ENCODE measurements at regions not wholly inside any gene's neighbourhood (a gene's known extent, or its start where the extent isn't known, plus 50 kb on each side); places are given as distances from the start of the nearest gene placed in this dataset.
"Not testable (repeated sequence)": the region's sequence is repeated elsewhere in the genome, so short reads cannot be mapped to it uniquely, and the experiment has no call there.

DNA sequence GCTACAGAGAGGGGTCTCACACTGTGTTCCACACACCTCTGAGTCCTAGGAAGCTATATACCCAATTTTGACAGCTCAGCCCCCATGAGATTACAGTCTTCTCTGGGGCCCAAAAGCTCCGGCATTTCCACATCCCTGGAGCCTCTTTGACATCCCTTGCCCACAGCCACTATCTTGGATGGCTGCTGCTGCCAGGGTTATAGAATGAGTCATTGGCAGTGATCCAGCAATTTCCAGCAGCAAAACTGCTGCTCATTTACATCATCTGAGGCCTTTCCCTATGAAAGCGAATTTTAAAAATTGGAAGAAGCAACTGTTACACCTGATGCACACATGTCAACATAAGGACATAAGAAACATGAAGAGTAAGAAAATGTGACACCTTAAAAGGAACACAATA, 590.7 kb downstream of the MEI4 start:
- DNase-seq = no peak

DNA sequence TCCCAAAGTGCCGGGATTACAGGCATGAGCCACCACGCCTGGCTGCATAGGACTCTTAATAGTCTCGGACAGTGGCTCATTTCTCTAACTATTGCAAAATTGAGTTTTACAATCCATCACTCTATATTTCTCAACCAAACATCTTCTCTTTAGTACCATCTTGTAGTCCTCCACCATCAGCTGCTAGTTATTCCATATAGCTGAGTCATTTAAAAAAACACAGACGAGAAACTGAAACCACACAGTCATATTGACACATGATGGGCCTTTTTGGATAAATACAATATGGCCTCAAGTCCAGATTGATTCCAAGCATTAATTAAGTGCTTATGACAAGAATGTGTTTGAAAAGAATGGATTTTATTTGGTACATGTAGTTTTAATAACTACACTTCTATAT, 599.1 kb downstream of the MEI4 start:
- DNase-seq = no peak

DNA sequence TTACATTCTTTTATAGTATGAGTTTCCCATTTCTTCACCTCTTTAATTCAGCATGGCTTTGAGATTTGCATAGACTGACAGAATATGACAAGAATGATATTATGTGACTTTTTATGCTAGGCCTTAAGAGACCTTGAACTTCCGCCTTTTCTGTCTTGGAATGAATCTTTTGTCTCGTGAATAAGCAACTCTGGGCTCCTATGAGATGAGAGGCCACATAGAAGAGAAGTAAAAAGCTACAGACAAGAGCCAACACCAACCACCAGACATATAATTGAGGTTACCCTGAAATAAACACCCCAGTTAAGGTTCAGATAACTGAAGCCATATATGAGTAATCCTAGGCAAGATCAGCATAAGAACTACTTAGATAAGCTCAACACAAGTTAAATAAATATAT, 600.8 kb downstream of the MEI4 start:
- no peak for DNase-seq

DNA sequence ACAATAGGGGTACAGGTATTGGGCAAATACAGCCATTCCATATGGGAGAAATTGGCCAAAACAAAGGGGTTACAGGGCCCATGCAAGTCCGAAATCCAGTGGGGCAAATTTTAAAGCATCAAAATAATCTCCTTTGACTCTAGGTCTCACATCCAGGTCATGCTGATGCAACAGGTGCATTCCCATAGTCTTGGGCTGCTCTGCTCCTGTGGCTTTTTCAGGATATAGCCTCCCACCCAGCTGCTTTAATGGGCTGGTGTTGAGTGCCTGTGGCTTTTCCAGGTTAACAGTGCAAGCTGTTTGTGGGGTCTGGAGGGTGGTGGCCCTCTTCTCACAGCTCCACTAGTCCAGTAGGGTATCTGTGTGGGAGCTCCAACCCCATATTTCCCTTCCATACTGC, 607.1 kb downstream of the MEI4 start:
- DNase-seq = no peak

DNA sequence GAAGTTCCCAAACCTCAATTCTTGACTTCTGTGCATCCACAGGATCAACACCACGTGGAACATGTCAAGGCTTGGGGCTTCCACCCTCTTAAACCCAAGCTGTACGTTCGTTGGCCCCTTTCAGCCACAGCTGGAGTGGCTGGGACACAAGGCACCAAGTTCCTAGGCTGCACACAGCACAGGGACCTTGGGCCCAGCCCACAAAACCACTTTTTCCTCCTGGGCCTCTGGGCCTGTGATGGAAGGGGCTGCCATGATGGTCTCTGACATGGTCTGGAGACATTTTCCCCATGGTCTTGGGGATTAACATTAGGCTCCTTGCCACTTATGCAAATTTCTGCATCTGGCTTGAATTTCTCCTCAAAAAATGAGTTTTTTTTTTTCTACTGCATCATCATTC, 606.9 kb upstream of the IRAK1BP1 start:
- not testable (repeated sequence) for DNase-seq

DNA sequence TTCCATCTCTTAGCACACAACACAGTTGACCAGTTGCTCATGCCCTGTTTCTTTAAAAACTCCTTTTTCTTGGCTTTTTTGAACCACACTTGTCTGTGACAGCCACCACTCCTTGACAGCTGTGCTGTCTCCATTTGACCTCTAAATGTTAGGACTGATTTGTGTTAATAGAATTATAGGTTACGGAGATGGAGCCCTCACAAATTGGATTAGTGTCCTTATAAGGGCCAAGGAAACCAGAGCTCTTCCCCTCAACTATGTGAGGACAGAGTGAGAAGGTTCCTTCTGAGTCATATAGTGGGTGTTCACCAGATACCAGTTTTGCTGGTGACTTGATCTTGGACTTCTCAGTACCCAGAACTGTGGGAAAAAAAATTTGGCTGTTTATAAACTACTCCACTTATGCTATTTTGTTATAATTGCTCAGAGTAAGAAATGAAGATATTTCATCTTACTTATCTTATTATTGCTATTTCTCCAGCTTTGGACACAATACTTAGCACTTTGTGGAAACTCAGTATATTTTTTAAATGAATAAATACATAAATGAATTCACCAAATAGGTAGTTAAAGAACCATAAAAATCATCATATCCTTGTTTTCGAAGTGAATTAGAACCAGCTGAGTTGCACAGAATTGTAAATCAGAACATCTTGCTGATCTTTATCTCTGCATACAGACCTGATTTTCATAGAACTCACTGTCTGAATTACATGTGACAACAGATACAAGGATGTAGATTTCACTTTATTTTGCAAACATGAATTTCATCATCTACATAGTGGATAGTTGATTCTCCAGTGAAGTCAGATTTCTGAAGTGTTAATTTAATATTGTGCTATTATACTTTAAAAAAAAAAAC, 598.5 kb upstream of the IRAK1BP1 start:
- DNase-seq = no peak

DNA sequence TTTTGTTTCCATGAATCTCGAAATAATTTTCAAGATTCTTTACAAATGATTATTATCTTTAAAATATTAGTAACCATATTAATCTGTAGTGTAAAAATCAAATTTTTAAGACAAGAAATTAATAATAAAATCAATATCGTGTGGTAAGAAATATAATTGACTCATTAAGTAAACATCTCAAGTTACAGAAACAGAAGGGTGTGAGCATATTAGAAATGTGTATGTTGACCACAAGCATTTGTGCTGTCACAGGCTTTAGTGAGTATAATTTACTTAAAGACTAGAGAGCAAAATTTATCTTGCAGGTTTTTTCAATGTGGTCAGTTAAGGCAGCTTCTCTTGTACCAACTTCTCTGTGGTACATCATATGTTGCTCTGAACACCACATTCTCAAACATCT, 566.5 kb upstream of the IRAK1BP1 start:
- DNase-seq = no peak

DNA sequence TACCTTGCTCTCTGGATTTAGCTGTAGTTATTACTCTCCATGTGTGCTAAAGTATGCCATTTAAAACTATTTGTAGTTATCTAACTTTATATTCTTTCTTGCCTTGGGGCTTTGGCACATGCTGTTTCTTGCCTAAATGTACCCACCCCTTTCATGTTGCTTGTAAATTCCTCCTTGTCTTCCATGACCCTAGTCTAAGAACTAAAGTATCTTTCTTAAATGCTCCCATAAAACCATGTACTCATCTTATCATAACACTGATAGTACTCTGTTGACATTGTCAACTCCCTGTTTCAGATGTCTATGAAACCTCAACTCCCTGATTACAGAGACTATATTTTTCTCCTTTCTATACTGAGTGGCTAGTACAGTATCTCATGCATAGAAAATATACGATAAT, 564.9 kb upstream of the IRAK1BP1 start:
- DNase-seq = no peak

DNA sequence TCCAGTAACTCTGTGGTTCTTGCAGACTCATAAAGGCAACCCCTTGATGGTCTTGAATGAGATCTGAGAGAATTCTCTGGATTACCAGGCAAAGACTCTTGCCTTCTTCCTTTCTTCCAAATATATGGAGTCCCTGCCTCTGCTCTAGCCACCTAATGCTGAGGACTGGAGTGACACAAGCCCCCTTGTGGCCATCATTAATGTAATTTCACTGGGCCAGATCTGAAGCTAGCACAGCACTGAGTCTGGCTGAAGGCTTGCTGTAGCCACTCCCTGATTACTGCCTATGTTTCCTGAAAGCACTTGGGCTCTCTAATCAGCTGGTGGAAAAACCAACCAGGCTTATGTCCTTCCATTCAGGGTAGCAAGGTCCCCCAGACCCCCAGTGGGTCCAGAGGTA, 559.3 kb upstream of the IRAK1BP1 start:
- DNase-seq = no peak

DNA sequence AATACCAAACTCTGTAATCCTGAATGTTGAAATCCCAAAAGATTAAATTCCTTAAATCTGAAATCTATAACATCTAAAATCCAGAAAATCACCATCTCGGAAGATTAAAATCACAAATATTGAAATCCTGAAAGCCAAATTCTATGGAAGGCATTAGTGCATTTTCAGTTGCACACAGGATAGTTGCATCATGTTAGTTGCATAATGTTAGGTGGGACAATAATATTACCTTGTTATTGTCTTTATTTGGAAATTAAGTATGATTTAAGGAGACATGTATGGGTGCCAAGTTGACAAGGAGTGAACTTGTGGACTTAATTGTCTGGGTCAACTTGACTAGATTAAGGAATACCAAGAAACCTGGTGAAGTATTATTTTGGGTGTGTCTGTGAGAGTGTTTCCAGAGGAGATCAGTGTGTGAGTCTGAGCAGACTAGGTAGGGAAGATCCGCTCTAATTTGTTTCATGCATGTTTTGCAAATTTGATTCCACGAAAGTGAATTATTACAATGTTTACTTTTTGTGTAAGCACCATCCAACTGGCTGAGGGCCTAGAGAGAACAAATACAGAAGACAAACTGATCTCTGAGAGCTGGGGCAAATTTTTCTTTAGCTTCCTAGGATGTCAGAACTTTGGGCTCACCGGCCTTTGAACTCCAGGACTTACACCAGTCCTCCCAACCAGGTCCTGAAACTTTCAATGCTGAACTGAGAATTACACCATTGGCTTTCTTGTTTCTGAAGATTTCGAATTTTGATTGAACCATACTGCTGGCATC, 545.1 kb upstream of the IRAK1BP1 start:
- DNase-seq = no peak

DNA sequence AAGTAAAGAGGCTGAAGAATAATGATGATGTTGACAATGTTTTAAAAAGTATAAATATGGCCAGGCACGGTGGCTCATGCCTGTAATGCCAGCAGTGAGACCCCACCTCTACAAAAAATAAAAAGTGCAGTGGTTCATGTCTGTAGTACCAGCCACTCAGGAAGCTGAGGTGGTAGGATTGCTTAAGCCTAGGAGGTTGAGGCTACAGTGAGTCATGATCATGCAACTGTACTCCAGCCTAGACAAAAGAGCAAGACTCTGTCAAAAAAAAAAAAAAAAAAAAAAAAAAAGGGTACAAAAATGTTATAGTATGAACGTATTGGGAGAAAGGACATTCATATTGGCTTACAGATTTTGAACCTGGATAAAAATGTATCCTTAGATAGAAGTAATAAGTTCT, 543.1 kb upstream of the IRAK1BP1 start:
- DNase-seq = no peak

DNA sequence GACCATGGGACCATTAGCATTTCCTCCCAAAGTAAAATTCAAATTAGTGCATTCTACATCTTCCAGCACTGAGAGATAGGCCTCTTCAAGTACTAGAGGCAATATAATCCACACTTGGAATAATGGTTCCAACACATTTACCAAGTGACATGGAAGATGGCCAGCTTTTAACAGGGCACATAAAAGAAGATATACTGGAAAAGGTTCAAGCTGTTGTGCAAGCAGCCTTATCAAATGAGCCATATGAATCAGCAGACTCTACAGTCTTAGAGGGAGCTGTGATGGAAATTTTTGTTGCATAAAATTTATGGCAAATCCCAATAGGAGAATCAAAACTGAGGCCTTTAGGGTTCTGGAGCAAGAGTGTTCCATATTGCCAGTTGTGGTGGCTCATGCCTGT, 526.6 kb upstream of the IRAK1BP1 start:
- no peak for DNase-seq

DNA sequence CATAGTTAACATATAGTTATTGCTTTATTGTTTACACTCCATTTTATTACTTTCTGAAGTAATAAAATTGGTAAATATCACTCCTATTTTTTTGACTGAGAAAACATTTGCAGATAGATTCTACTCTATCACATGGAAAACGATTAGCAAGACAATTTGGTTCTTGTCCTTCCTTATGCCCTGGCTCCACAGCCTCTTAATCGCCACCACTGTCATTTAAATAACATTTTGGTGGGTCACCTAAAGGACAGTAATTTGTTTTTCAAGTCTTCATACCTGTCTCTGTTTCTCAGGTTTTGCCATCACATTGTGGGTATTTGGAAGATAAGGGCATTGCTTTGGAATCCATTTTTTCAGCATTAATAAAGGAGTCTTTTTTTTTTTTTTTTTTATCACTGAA, 521.5 kb upstream of the IRAK1BP1 start:
- DNase-seq = no peak

DNA sequence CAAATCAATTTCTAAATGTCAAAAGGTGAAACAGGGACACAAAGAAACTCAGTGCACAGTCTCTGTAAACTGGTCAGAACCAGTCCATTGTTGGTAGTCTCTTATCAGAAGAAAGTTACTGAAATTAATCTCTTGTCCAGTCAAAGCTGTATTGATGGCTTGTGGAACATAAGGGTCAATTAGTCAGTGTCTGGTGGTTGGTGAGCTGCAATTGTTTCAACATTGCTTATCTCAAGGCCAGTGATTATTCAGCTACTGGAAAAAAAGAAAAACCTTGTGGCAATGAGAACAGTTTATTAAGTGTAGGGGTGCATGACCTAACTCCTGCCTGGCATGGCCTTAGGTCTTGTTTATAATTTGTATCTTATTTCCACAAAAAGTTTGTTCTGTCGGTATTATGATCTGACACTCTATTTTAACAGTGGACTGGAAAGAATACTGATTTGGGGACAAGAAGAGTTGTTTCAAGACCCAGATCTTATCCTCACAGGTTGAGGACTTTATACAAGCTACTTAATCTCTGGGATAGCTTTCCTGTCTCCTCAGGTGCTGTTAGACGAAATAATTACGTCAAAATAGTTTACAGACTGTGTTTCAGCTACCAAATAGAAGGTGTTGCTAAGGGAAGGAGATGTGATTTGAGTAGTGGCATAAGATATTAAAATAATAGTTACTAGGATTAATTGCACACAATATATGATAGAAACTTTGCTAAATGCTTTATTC, 520.0 kb upstream of the IRAK1BP1 start:
- no peak for DNase-seq

DNA sequence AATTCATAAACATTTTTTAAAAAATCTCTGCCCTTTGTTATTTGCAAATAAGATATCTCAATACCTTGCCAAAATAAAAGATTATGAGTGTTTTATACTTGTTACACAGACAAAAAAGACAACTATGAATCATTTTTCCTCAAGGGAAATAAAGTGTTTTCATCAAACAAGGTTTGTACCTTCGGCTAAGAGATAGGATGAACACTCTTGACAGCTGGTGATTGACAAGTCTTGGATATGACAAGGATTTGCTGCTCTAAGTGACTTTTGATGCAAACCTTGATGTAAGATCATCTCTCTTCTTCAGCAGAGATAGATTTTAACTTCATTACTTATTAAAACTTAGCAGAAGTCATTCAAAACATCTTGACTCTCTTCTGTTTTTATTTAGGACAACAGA, 514.3 kb upstream of the IRAK1BP1 start:
- DNase-seq = no peak

DNA sequence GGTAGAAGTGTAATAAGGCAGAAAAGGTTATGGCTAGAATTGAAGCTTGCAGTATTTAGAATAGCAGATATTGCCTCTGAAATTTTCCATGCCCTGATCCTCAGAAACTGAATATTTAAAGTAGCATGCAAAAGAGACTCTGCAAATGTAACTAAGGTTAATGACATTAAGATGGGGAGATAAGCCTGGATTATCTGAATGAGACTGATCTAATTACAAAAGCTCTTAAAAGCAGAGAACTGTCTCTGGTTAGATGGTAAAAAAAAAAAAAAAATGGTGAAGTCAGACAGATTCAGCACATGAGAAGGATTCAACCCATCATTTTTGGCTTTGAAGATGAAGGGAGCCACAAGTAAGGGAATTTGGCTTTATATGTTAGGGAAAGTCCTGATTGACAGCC, 503.7 kb upstream of the IRAK1BP1 start:
- DNase-seq = no peak

DNA sequence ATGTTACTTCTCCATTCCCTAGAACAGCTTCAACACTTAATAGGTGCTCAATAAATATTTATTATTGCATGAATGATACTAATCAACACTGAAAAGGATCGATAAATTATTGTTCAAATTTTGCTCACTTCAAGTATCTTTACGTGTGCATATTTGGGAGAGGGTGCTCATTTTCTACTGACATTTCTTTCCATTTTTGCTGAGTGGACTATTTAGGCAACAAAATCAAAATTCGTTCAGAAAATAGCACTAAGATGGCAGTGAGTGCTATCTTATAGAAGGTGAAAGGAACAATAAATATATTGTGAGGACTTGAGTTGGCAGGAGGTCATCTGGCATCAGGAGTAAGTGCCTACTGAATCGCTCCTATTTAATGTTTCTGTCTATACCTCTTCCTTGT, 501.9 kb upstream of the IRAK1BP1 start:
- no peak for DNase-seq

DNA sequence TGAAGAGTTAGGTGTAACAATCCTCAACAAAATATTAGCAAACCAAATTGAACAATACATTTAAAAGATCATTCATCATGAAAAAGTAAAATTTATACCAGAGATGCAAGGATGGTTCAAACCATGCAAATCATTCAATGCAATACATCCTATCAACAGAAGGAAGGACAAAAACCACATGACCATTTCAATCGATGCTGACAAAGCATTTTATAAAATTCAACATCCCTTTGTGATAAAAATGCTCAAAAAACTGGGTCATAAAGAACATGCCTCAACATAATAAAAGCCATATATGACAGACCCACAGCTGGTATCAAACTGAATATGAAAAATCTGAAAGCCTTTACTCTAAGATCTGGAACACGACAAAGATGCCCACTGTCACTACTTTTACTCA, 490.3 kb upstream of the IRAK1BP1 start:
- no peak for DNase-seq

DNA sequence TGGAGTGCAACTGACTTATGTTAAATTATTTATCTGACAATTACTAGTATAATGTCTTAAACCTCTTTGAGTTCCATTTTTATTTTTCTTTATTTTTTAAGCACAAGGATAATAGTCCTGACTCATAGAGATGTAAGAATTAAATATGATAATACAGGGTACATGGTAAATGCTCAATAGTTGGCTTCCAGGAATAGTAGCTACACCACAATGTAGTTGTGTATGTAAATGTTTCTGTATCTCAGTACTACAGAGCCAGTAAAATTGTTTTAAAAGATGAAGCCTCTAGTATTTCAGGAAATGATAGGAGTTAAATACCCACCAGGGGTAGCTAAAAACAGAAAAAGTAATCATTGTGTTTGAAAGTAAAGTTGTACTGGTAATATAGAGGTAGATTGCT, 487.4 kb upstream of the IRAK1BP1 start:
- DNase-seq = no peak

DNA sequence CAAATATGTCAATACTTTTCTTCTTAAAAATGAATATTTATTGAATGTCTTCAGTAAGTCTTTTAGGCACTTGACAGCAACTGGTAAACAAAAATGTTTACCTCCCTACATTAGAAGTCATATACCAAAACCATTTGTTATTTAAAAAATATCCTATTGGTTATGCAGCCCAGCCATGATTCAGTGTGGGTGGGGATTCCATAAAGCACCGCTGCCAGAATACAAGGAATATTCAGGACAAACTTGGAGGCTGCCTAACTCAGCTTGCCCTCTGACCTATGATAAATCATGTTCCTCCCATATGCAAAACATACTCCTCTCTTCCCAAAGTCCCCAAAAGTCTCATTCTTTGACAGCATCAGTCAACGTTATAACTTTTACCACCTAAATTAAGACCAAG, 486.8 kb upstream of the IRAK1BP1 start:
- no peak for DNase-seq

DNA sequence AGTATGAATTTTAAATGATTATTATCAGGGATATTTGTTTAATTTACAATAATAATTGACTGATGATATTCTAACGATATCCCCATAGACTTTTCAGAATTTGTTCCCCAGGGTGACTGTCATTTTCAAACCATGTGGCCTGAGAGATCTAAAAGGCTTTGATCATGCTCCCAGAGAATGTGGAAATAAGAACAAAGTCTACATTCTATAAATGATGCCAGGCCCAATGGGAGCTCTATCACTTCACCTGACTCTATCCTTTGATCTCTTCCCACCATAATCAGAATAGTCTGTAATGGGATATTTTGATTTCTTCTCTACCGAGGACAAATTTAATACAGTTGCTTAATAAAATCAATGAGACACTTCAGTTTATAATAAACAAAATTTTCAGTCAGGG, 483.4 kb upstream of the IRAK1BP1 start:
- no peak for DNase-seq

DNA sequence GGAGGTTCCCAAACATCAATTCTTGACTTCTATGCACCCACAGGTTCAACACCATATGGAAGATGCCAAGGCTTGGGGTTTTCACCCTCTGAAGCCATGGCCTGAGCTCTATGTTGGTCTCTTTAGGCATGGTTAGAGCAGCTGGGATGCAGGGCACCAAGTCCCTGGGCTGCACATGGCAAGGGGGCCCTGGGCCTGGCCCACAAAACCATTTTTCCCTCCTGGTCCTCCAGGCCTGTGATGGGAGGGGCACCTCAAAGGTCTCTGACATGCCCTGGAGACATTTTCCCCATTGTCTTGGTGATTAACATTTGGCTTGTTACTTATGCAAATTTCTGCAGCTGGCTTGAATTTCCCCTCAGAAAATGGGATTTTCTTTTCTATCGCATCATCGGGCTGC, 480.5 kb upstream of the IRAK1BP1 start:
- DNase-seq = not testable (repeated sequence)

DNA sequence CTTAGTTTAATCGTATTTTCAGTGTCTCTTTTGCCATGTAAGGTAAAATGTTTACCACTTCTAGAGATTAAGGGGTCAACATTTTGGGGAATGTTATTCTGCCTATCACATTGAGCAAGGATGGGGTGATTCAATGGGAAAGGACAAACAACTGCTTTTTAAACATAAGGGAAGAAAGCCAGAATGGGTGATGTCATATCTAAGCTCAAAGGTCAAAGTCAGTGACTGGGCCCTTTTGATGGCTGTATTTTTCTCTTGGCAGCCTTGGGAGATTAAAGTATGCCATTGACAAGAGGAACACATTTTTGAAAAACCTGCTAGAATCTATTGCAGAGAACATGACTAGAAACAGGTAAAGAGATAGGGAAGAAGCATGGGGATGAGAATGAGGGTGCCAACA, 477.3 kb upstream of the IRAK1BP1 start:
- DNase-seq = no peak

DNA sequence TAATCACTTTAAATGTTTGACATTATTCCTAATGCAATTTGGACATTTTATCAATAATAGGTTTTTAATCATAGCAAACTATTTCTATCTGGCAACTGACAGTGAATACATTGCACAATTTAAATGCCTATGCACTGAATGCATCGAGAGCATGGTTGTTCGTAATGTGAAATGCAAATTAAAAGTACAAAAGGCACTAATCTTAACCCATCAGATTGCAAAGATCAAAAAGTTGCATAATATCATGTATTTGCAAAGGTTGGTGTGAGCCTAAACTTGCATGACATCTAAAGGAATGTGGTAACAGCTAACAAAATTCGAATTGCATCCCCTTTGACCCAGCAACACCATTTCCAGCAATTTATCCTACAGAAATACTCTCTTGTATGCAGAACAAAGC, 469.9 kb upstream of the IRAK1BP1 start:
- no peak for DNase-seq

All from suppressor macrophage treated with lipopolysaccharide for 4 hours (primary cell).